ELR (cell line): ENCODE measurements at regions not wholly inside any gene's neighbourhood (a gene's known extent, or its start where the extent isn't known, plus 50 kb on each side); places are given as distances from the start of the nearest gene placed in this dataset.

Experiments used
- DNase-seq: peaks from one replicate; pipeline ENCODE4 v3.0.0-alpha.2; 2015; ENCODE audit warnings: low read depth

- no peak for DNase-seq
Observed at GRCh38 chr10:117078168-117078837, 59.8 kb downstream of the VAX1 start.

GRCh38 chr10:117075064-117075463 is 63.0 kb downstream of the VAX1 start:
- peak; percentile 14 for DNase-seq

GRCh38 chr10:117074621-117075020 is 63.4 kb downstream of the VAX1 start:
- DNase-seq: peak; percentile 4

DNA sequence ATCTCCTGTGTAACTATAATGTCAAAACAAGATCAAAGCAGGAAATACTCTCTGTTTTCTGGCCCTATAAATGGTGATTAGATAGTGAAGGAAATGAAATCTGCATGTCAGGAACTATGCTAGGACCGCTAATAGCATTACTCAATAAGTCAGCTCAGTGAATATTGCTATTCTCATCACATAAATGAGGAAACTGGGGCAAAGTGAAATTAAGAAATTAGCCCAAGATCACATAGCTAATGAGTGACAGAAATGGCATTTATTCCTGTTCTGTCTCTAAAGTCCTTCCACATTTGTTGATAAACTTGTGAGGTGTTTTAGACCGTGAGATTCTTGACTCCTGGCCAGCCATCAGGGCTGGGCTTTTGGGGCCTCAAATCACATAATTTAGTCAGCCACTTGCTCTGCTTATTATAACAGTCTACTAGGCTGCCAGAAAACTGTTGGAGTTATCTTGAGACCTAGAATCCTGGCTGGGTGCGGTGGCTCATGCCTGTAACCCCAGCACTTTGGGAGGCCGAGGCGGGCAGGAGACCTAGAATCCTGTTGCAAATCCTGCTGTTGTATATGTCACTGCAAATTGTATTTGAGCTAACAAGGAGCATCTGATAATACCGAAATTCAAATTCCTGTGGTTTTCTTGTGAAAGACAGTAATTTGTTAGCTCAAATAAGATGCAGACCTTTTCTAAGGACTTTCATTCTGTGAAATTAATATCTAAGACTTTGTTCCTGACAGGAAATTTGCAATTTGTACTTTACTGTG is 66.5 kb upstream of the SHTN1 start:
- no peak for DNase-seq
